GM15510 (cell line): ENCODE measurements at regions not wholly inside any gene's neighbourhood (a gene's known extent, or its start where the extent isn't known, plus 50 kb on each side); places are given as distances from the start of the nearest gene placed in this dataset.

Experiments
- POLR2A ChIP-seq: IDR thresholded peaks from 3 replicates; pipeline ENCODE4 v1.6.1; 2011; ENCODE audit warnings: borderline replicate concordance; ENCODE audit not compliant: insufficient read length; ENCODE audit errors: extremely low read depth

DNA sequence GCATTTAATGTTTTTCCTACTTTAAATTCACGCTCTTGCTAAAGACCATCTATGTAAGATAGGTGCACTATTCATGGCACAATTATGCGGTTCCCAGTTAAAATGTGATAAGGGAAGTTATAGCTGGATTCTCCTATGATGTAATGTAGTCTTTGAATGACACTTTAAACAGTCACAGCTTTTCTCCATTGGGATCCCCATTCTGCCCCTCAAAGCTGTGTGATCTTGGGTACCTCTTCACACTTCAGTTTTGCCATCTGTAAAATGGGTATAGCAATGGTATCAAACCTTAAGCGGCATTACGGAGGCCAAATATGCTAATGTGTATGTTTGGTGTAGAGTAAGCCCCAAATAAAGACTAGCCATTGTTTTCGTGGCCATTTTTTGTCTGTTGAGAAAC is 64.7 kb upstream of the ZNF217 start:
- no peak for TF ChIP-seq POLR2A

- no peak for TF ChIP-seq POLR2A
Observed at GRCh38 chr20:53657732-53658131, 64.1 kb upstream of the ZNF217 start.

- no peak for TF ChIP-seq POLR2A
Observed at GRCh38 chr20:53657279-53657678, 63.6 kb upstream of the ZNF217 start.

- TF ChIP-seq POLR2A = no peak
Observed at GRCh38 chr20:53656293-53657202, 62.9 kb upstream of the ZNF217 start.

GRCh38 chr20:53655625-53656292 is 62.1 kb upstream of the ZNF217 start:
- no peak for TF ChIP-seq POLR2A

DNA sequence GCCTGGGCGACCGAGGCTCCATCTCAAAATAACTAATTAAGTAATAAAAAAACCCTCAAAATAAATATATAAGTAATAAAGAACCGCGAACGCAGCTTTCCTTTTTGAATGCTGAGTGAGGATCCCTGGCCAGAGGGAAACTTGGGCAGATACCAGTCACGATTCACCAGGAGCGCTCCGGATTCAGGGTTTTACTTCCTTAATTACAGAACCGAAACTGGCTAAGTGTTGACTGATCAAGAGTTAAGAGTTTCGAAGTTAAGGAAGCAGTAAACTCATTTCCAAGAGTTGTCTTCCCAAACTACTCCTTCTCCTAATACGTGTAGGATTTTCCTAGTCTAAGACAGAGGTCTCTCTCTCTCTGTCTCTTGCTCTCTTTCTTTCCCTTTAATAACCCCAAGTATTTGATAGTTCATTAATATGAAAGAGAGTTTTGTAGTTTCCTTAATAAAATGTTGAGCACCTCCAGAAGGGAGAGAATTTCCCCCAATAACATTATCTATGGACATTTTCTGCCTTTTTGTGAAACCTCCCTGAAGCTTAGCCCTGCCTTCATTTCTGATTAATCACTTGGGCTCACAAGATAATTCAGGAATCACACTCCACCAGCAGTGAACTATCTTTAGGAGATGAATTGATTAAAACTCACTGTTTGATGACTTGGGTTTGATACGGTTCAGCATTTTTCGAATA is 61.4 kb upstream of the ZNF217 start:
- TF ChIP-seq POLR2A = no peak

GRCh38 chr20:53652859-53653517 is 59.3 kb upstream of the ZNF217 start:
- no peak for TF ChIP-seq POLR2A

GRCh38 chr20:53652090-53652858 is 58.6 kb upstream of the ZNF217 start:
- no peak for TF ChIP-seq POLR2A

DNA sequence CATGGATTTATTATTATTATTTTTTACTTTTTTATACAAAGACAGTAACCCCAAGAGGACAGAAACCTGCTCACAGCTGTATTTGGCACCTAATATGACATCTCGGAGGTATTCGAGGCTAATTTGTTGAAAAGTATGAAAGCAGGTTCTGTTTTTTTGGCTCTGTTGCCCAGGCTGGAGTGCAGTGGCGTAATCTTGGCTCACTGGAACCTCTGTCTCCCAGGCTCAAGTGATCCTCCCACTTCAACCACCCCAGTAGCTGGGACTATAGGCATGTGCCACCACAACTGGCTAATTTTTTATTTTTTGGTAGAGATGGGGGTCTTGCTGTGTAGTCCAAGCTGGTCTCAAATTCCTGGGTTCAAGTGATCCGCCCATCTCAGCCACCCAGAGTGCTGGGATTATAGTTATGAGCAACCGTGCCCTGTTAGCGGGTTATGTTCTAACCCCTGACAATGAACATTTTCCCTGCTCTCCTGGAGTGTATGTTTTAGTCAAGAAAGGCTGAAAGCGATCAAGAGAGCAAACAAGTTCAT is 53.7 kb upstream of the ZNF217 start:
- no peak for TF ChIP-seq POLR2A

DNA sequence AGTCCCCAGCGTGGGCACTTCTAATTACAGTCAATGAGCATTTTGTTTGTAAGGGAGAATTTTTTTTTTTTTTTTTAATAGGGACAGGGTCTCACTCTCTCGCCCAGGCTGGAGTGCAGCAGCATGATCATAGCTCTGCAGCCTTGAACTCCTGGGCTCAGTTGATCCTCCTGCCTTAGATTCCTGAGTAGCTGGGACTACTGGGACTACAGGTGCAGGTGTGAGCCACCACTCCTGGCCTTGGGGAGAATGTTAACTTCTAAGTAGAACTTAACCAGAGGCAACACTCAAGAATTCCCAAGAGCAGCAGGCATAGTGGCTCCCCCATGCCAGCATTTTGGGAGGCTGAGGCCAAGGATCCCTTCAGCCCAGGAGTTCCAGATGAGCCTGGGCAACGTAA is 52.9 kb upstream of the ZNF217 start:
- no peak for TF ChIP-seq POLR2A

GRCh38 chr20:53645582-53645897 is 51.9 kb upstream of the ZNF217 start:
- no peak for TF ChIP-seq POLR2A
